Keratinocyte (primary cell): ENCODE measurements at regions not wholly inside any gene's neighbourhood (a gene's known extent, or its start where the extent isn't known, plus 50 kb on each side); places are given as distances from the start of the nearest gene placed in this dataset.

Experiments used
- DNase-seq: peaks from one replicate; pipeline ENCODE4 v3.0.0-alpha.2; 2011; ENCODE audit warnings: low read depth, missing footprints, low spot score
- FAIRE-seq: peaks from 2 replicates; lab custom pipeline; 2011; peaks lifted over from hg19 to GRCh38; lab: Jason Lieb, UNC
- H2AFZ ChIP-seq: 2 replicates; pipeline ENCODE4 v1.6.0; 2012; ENCODE audit warnings: low read length, control low read depth, inconsistent platforms; ENCODE audit not compliant: control insufficient read depth
- H3K27ac ChIP-seq: 2 replicates; pipeline ENCODE4 v1.5.1; 2011; ENCODE audit warnings: low read length; ENCODE audit not compliant: control insufficient read depth, insufficient read depth
- H3K27me3 ChIP-seq: 3 replicates; pipeline ENCODE4 v1.6.0; 2011; ENCODE audit warnings: low read length; ENCODE audit not compliant: control insufficient read depth, insufficient read depth; ENCODE audit errors: extremely low read depth
- H3K36me3 ChIP-seq, 2 experiments: 2 replicates in 1 of 2; 3 replicates in 1 of 2; pipeline ENCODE4 v1.5.1; 2011; ENCODE audit warnings: low read length in 2 of 2, mild to moderate bottlenecking in 1 of 2; ENCODE audit not compliant: control insufficient read depth in 2 of 2, insufficient read depth in 2 of 2; ENCODE audit errors: extremely low read depth in 1 of 2
- H3K4me1 ChIP-seq: 3 replicates; pipeline ENCODE4 v1.5.1; 2011; ENCODE audit warnings: low read length; ENCODE audit not compliant: control insufficient read depth, insufficient read depth; ENCODE audit errors: extremely low read depth
- H3K4me2 ChIP-seq: 3 replicates; pipeline ENCODE4 v1.6.0; 2011; ENCODE audit warnings: low read depth, low read length; ENCODE audit not compliant: control insufficient read depth, insufficient read depth; ENCODE audit errors: extremely low read depth
- H3K4me3 ChIP-seq, 3 experiments: fragments of 200-600 bp in 1 of 3; sonication (generic) in 1 of 3; 2 replicates in 2 of 3; 3 replicates in 1 of 3; pipeline ENCODE4 v1.5.1; 2011 to 2016; ENCODE audit warnings: low read length in 3 of 3, mild to moderate bottlenecking in 3 of 3, control low read depth in 2 of 3, inconsistent platforms in 1 of 3, low read depth in 1 of 3, mixed read lengths in 1 of 3, mixed run types in 1 of 3, moderate library complexity in 1 of 3; ENCODE audit not compliant: control insufficient read depth in 2 of 3, insufficient read depth in 2 of 3; ENCODE audit errors: extremely low read depth in 1 of 3
- H3K79me2 ChIP-seq: 2 replicates; pipeline ENCODE4 v1.6.0; 2012; ENCODE audit warnings: low read length; ENCODE audit not compliant: control insufficient read depth, insufficient read depth
- H3K9ac ChIP-seq: 3 replicates; pipeline ENCODE4 v1.6.0; 2011; ENCODE audit warnings: low read length; ENCODE audit not compliant: control insufficient read depth, insufficient read depth; ENCODE audit errors: extremely low read depth
- H3K9me1 ChIP-seq: 3 replicates; pipeline ENCODE4 v1.6.0; 2011; ENCODE audit warnings: low read length; ENCODE audit not compliant: control insufficient read depth, insufficient read depth; ENCODE audit errors: extremely low read depth
- H3K9me3 ChIP-seq: 2 replicates; pipeline ENCODE4 v1.5.1; 2012; ENCODE audit warnings: low read depth, low read length; ENCODE audit not compliant: control insufficient read depth
- H4K20me1 ChIP-seq: 3 replicates; pipeline ENCODE4 v1.6.0; 2011; ENCODE audit warnings: low read length; ENCODE audit not compliant: control insufficient read depth, insufficient read depth; ENCODE audit errors: extremely low read depth
- EZH2 ChIP-seq: IDR thresholded peaks from one replicate; pipeline ENCODE4 v1.6.1; 2012; ENCODE audit warnings: inconsistent platforms, mild to moderate bottlenecking, low read length, moderate library complexity
- dilution Hi-C: fragments of 300-500 bp; cut with MboI; formaldehyde crosslinking; loops from one replicate; pipeline ENCODE4 v1.7.0; 2020; ENCODE audit warnings: low sequenced_read_pairs; ENCODE audit not compliant: extremely low pct_ligation_motif_present
- TF ChIP-seq, protein P1 (sequence below), 3 experiments: IDR thresholded peaks in 1 of 3; conservative IDR thresholded peaks in 1 of 3; optimal IDR thresholded peaks in 1 of 3; 2 replicates in 2 of 3; 3 replicates in 1 of 3; pipeline versions ENCODE3 to v1.5.1; 2011; ENCODE audit warnings: low read length in 3 of 3, mild to moderate bottlenecking in 3 of 3, moderate library complexity in 2 of 3, control low read depth in 1 of 3, inconsistent platforms in 1 of 3; ENCODE audit not compliant: insufficient read depth in 2 of 3; ENCODE audit errors: extremely low read depth in 1 of 3

DNA sequence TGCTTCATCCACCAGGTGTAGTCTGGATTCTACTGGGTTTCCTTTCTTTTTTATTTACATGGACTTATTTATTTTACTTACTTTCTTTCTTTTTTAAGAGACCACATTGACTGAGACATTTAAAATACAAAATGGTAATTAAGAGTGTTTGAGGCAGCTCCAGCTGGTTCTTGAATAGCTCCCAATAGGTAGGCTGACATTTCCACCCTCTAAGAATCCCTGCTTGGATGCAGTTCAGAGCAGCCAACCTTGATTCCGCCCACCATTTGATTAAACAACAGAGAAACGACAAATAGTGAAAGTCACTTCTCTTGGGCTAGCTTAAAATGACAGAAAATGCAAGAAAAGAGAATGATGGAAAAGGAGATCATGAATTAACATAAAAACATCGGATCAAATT is 270.5 kb downstream of the TUSC7 start:
- H3K27ac ChIP-seq: no peak overlapping the region
- no peak overlapping the region for H3K4me2 ChIP-seq
- dilution Hi-C loops: no loop called here
- no peak for DNase-seq
- H3K27me3 ChIP-seq: no peaks in the 10 kb centered on the region
- no peaks in the 10 kb centered on the region for H3K9me1 ChIP-seq
- no peak for TF ChIP-seq EZH2
- TF ChIP-seq, protein P1, sequence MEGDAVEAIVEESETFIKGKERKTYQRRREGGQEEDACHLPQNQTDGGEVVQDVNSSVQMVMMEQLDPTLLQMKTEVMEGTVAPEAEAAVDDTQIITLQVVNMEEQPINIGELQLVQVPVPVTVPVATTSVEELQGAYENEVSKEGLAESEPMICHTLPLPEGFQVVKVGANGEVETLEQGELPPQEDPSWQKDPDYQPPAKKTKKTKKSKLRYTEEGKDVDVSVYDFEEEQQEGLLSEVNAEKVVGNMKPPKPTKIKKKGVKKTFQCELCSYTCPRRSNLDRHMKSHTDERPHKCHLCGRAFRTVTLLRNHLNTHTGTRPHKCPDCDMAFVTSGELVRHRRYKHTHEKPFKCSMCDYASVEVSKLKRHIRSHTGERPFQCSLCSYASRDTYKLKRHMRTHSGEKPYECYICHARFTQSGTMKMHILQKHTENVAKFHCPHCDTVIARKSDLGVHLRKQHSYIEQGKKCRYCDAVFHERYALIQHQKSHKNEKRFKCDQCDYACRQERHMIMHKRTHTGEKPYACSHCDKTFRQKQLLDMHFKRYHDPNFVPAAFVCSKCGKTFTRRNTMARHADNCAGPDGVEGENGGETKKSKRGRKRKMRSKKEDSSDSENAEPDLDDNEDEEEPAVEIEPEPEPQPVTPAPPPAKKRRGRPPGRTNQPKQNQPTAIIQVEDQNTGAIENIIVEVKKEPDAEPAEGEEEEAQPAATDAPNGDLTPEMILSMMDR (optimal IDR thresholded peaks at IDR 0.05 in 1 of 3, IDR thresholded peaks at IDR 0.05 in 1 of 3, conservative IDR thresholded peaks at IDR 0.05 in 1 of 3; ENCODE audit: extremely low read depth in 1 of 3, insufficient read depth in 2 of 3, low read length in 3 of 3): no peak
- no peaks in the 10 kb centered on the region for H3K79me2 ChIP-seq
- no peak overlapping the region for H2AFZ ChIP-seq
- no peak overlapping the region for H3K4me3 ChIP-seq
- no peak for FAIRE-seq
- H3K9ac ChIP-seq: no peak overlapping the region
- H3K4me1 ChIP-seq: no peaks in the 10 kb centered on the region
- H3K9me3 ChIP-seq: no peaks in the 10 kb centered on the region
- H3K36me3 ChIP-seq: no peaks in the 10 kb centered on the region
- no peaks in the 10 kb centered on the region for H4K20me1 ChIP-seq

DNA sequence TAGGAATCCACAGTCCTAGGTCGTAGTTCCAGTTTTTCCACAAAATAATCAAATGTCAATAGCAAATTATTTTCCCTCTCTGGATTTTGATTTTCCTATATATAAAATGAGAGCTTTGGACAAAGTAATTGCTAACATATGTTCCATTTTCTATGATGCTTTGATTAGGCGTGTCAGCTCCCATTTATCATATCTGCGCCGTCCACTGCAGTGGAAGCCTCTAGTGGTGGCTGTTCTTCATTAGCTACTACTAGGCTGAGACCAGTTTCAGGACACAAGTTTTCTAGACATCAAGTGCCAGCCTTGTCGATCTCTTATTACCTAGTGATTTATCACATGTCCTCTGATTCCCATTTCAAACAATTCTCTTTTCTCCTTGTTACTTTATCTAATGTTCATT is 271.5 kb downstream of the TUSC7 start:
- no peak overlapping the region for H2AFZ ChIP-seq
- no peak overlapping the region for H3K4me3 ChIP-seq
- H3K4me2 ChIP-seq: no peak overlapping the region
- no peak for TF ChIP-seq EZH2
- TF ChIP-seq, protein P1 (optimal IDR thresholded peaks at IDR 0.05 in 1 of 3, IDR thresholded peaks at IDR 0.05 in 1 of 3, conservative IDR thresholded peaks at IDR 0.05 in 1 of 3; ENCODE audit: extremely low read depth in 1 of 3, insufficient read depth in 2 of 3, low read length in 3 of 3): no peak
- dilution Hi-C loops: no loop called here
- DNase-seq (no peak), FAIRE-seq (no peak)
- no peak overlapping the region for H3K27ac ChIP-seq
- H3K4me1 ChIP-seq: no peaks in the 10 kb centered on the region
- H3K36me3 ChIP-seq: no peaks in the 10 kb centered on the region
- no peaks in the 10 kb centered on the region for H3K9me1 ChIP-seq
- no peaks in the 10 kb centered on the region for H4K20me1 ChIP-seq
- no peaks in the 10 kb centered on the region for H3K27me3 ChIP-seq
- no peaks in the 10 kb centered on the region for H3K79me2 ChIP-seq
- no peak overlapping the region for H3K9ac ChIP-seq
- H3K9me3 ChIP-seq: no peaks in the 10 kb centered on the region
